Daoy (cell line): ENCODE measurements at regions not wholly inside any gene's neighbourhood (a gene's known extent, or its start where the extent isn't known, plus 50 kb on each side); places are given as distances from the start of the nearest gene placed in this dataset.
"Not testable (repeated sequence)": the region's sequence is repeated elsewhere in the genome, so short reads cannot be mapped to it uniquely, and the experiment has no call there.

Experiments used
- DNase-seq: peaks from one replicate; pipeline ENCODE4 v3.0.0-alpha.2; 2015; ENCODE audit warnings: low read depth

- DNase-seq: no peak
These were observed 201.5 kb downstream of the RGS3 start for GRCh38 chr9:113665064-113665463.

DNA sequence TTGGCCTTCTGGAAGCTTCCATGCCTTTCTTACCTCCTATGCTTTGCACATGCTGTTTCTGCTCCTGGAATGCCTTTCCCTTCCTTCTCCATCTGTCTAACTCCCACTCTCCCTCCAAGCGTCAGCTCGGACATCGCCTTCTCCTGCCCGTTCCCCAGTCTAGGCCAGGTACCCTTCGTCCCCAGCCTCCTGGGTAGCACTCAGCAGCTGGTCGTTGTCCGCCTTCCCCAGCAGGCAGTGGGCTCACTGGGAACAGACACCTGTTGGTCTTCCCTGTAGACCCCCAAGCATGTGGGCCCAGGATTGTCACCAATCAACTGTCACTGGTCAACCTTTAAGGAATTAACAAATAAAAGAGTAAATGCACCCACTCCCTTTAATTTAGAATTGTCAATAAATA is 202.2 kb downstream of the RGS3 start:
- no peak for DNase-seq

DNA sequence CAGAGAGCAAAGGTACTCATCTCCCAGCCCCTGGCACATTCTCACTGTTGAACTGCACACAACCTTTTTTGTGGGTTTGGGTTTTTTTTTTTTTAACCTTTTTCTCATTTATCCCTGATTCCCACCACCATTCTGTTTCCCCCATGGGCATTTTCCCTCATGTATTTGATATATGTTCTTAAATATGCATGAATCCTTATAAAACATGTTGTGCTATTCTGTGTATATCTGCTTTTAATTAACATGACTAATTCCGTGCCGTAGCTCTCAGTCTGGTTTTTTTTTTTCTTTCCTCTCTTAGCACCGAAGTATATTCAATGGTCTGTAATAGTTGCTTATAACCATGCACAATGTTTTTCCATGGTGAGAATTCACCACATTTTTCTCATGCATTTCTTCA is 204.5 kb downstream of the RGS3 start:
- DNase-seq: no peak

DNA sequence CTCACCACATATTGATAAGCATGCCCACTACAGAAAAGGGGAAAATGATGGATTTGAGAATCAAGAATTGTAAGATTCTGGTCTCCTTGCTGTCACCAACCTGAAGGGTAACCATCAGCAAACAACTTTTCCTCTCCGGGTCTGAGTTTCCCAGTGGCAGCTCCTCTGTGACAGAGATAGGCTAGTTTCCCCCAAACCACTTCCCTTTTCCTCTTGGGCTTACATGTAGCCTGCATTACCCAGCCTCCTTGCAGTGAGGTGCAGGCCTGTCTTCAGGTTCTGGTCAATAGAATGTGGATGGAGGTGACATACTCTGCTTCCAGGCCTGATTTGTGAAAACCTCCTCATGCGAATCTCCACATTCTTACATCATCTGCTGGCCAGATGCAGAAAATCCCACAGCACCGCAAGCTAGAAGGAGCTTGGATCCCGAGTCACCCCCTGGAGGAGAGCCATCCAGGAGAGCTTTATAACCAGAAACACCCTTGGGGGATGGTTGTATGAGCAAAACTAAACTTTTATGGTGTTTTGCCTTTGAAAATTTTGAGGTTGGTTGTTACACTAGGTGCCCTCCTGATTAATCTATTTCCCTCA is 206.1 kb downstream of the RGS3 start:
- no peak for DNase-seq

GRCh38 chr9:113673726-113674125 is 202.4 kb upstream of the ZNF618 start:
- DNase-seq: peak; percentile 59

GRCh38 chr9:113674436-113674835 is 201.7 kb upstream of the ZNF618 start:
- peak; percentile 77 for DNase-seq

DNA sequence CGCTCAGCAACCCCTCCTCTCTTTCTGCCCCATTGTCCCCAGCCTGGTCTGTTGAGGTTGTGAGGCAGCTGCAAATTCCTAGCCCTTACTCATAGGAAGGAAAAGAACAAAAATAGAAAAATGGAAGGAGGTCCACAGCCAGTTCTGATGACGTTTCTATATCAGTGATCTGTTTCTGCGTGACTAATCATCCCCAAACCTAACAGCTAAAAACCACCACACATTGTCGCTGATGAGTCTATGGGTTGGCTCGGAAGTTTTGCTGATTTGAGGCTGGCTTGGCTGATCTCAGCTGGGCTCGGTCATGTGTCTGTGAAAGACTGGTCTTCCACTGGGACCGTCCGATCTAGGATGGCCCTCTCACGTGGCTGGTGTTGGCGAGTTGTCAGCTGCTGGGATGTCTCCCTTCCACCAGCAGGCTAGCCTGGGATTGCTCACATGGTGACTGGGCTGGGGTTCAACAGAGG is 200.6 kb upstream of the ZNF618 start:
- DNase-seq: peak; percentile 96

DNA sequence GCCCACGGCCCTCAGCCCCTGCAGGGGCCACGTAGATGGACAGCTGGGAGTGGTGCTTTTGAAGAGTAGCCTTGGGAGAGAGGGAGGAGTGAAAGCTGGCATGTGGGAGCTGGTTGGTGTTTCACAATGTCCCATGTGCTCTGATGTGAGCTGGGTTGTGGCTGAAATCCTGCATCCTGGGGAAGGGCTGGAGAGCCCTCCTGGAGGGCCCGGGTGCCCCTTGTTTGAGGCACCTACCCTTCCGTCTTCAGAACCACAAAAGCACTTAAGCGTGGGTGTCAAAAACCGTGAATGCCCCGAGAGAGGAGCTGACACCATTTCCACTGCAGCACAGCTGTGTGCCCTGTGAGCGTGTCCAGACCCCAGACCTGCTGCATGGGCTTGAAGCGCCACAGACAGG is 199.1 kb upstream of the ZNF618 start:
- no peak for DNase-seq

DNA sequence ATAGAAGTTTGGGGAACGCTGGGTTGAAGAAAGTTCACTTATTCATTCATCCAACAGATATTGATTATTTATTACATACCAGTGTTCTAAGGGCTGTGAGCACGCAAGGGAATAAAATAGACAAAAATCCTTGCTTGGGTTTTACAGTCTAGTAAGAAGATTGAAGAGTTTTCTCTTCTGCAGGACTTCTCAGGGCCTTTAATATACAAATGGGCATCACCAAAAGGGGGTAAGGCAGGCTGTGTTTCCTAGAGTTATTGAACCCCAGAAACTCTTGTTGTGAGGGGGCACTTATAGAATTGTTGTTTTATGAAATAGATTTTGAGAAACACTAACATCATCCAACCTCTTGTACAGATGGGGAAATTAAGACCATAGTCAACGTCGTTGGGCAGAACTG is 198.5 kb upstream of the ZNF618 start:
- DNase-seq: no peak

GRCh38 chr9:113678119-113678858 is 197.8 kb upstream of the ZNF618 start:
- no peak for DNase-seq

- DNase-seq: no peak
These were observed 197.3 kb upstream of the ZNF618 start for GRCh38 chr9:113678859-113679256.

DNA sequence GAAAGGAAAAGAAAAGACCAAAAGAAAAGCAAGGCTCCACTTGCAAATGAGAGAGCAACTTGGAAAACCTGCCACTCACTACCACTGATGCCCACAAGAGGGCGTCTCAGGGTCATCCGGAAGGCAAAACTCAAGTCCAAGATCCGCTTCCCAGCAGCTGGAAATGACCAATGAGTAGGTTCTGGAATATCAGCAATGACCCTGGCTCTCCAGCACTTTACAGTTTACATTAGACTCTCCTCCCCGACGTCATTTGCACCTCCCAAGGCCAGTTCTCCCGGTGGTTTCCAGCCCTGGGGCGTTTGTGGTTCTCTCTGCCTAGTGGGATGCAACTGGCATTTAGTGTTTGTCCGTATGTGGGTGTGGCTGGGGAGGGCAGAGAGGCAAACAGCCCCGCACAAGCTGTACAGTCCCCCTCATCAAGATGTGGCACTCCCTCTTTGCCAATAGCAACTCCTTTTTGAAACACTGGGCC is 193.8 kb upstream of the ZNF618 start:
- peak; percentile 84 for DNase-seq

- DNase-seq: not testable (repeated sequence)
These were observed 190.5 kb upstream of the ZNF618 start for GRCh38 chr9:113685636-113686035.

GRCh38 chr9:113687107-113687679 is 188.9 kb upstream of the ZNF618 start:
- DNase-seq: no peak

- no peak for DNase-seq
These were observed 188.3 kb upstream of the ZNF618 start for GRCh38 chr9:113687680-113688371.

GRCh38 chr9:113690055-113690740 is 185.9 kb upstream of the ZNF618 start:
- DNase-seq: no peak

- no peak for DNase-seq
These were observed 183.9 kb upstream of the ZNF618 start for GRCh38 chr9:113692256-113692655.

- no peak for DNase-seq
These were observed 181.2 kb upstream of the ZNF618 start for GRCh38 chr9:113694912-113695311.

GRCh38 chr9:113695440-113695851 is 180.7 kb upstream of the ZNF618 start:
- no peak for DNase-seq

DNA sequence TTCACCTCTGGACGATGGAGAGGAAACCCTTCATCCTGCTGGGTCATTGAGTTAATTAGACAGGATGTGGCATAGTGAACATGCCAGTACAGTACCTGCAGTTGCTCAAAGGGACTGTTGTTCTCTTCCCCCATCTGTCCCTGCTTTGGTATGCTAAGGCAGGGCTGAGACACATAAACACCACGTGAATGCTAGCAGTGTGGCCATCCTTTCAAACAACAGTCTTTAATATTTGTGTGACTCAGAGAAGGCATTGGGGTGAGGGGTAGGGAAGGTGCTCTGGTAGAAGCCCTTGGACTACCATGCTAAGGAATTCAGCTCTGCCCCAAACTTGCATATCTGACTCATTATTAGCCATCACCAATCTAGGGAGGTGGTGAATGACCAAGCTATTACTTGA is 180.2 kb upstream of the ZNF618 start:
- DNase-seq: peak; percentile 24

DNA sequence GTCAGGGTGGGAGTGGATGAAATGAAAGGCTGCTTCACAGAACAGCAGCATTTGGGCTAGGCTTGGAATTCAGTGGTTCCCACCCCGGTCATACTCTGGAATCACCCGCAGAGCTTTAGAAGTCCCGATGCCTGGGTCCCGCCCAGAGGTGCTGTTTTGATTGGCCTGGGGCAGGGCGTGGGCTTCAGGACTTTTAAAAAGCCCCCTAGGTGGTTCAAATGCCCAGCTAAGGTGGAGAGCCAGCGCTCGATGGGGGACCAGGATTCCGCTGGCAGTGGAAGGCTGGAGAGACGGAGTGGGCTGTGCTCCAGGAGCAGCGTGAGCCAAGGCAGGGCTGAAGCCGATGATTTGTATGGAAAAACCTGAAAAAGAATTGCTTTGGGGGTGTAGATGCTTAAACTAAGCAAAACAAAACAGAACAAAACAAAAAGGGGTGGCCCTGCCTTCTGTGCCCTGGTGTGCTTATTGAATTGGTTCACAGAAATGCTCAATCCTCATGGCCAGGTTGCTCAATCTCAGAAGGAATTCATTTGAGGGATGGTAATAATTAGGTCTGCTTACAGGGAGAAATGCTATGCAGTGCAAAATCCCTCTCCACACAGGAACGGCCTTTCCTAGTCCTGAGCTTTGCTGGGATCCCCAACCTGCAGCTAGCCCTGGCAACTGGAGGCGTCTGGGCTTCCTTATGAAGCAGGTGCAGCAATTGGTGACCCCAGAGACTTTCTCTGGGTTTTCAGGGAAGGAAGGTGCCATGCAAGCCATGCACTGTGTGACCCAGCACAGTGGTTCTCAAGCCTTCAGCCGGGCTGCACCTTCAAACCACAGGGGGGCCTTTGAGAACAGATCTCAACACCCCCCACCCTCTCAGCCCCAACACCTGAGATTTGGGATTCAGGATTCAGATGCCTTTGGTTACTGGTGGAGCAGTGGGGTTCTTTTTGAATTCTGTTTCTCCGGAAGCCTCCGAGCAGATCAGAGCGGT is 174.0 kb upstream of the ZNF618 start:
- DNase-seq: no peak
